AG04450 (cell line): ENCODE measurements at regions not wholly inside any gene's neighbourhood (a gene's known extent, or its start where the extent isn't known, plus 50 kb on each side); places are given as distances from the start of the nearest gene placed in this dataset.

Source experiments
- CTCF ChIA-PET: fragments of 300-600, 350-600 bp; formaldehyde crosslinking; extraction: SDS; loops from one replicate; lab custom pipeline; 2022; ENCODE audit warnings: antibody characterized with exemption, inconsistent platforms; lab: Charles Lee
- POLR2A ChIA-PET: fragments of 350-600 bp; formaldehyde crosslinking; extraction: SDS; loops from one replicate; lab custom pipeline; 2021; ENCODE audit warnings: antibody characterized with exemption, inconsistent platforms; lab: Yijun Ruan, JAX
- DNase-seq: peaks from one replicate; pipeline ENCODE4 v3.0.0-alpha.2; 2011; ENCODE audit warnings: low read depth, low spot score
- H3K27ac ChIP-seq: one replicate; pipeline ENCODE4 v1.5.1; 2012; ENCODE audit warnings: low read depth, low read length, control low read depth
- H3K27me3 ChIP-seq: one replicate; pipeline ENCODE4 v1.6.0; 2012; ENCODE audit warnings: low read length; ENCODE audit not compliant: control insufficient read depth, insufficient read depth
- H3K4me3 ChIP-seq: 2 replicates; pipeline ENCODE4 v1.5.1; 2011; ENCODE audit warnings: mild to moderate bottlenecking, low read depth, low read length, control low read depth
- H3K9me3 ChIP-seq: 2 replicates; pipeline ENCODE4 v1.5.1; 2012; ENCODE audit warnings: low read length; ENCODE audit not compliant: control insufficient read depth, insufficient read depth
- TF ChIP-seq, protein P1 (sequence below): IDR thresholded peaks from 2 replicates; pipeline ENCODE4 v1.5.1; 2011; ENCODE audit warnings: low read depth, low read length, control low read depth, inconsistent platforms

- H3K4me3 ChIP-seq: no peak overlapping the region
- H3K27ac ChIP-seq: no peak overlapping the region
- ChIA-PET POLR2A (no interaction called here), CTCF (interaction anchor here (0.6 kb wide), 1 partner anchor 473 kb away, joined by 3 read pairs; no protein-coding TSS in a partner anchor)
- DNase-seq: no peak
- TF ChIP-seq, protein P1, sequence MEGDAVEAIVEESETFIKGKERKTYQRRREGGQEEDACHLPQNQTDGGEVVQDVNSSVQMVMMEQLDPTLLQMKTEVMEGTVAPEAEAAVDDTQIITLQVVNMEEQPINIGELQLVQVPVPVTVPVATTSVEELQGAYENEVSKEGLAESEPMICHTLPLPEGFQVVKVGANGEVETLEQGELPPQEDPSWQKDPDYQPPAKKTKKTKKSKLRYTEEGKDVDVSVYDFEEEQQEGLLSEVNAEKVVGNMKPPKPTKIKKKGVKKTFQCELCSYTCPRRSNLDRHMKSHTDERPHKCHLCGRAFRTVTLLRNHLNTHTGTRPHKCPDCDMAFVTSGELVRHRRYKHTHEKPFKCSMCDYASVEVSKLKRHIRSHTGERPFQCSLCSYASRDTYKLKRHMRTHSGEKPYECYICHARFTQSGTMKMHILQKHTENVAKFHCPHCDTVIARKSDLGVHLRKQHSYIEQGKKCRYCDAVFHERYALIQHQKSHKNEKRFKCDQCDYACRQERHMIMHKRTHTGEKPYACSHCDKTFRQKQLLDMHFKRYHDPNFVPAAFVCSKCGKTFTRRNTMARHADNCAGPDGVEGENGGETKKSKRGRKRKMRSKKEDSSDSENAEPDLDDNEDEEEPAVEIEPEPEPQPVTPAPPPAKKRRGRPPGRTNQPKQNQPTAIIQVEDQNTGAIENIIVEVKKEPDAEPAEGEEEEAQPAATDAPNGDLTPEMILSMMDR: no peak
- H3K27me3 ChIP-seq: no peaks in the 10 kb centered on the region
- no peaks in the 10 kb centered on the region for H3K9me3 ChIP-seq
These were observed 394.5 kb downstream of the BCOR start for GRCh38 chrX:39703307-39703706.

DNA sequence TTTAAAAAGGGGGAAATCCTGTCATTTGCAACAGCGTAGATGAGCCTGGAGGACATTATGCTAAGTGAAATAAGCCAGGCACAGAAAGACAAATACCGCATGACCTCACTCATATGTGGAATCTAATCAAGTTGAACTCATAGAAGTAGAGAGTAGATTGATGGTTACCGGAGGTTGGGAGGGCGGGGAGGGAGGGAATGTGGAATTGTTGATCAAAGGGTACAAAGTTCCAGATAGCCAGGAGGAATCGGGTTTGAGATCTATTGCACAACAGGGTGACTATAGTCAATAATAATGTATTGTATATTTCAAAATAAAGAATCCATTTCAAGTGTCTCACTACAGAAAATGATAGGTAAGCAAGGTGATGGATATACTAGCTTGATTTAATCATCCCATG lies 393.2 kb downstream of the BCOR start:
- Histone ChIP-seq H3K27ac (no peak overlapping the region), H3K4me3 (no peak overlapping the region), H3K9me3 (no peaks in the 10 kb centered on the region), H3K27me3 (no peaks in the 10 kb centered on the region)
- DNase-seq: no peak
- ChIA-PET POLR2A (no interaction called here), CTCF (interaction anchor here (0.6 to 1.5 kb wide), 2 partner anchors 81 to 563 kb away, joined by 3 read pairs; no protein-coding TSS in a partner anchor)
- TF ChIP-seq, protein P1: no peak

- CTCF ChIA-PET: interaction anchor here (1.5 kb wide), 1 partner anchor 562 kb away, joined by 3 read pairs; no protein-coding TSS in a partner anchor
These were observed 392.5 kb downstream of the BCOR start for GRCh38 chrX:39705290-39705689.

GRCh38 chrX:39709364-39709763 lies 388.4 kb downstream of the BCOR start:
- TF ChIP-seq, protein P1: no peak
- ChIA-PET POLR2A (no interaction called here), CTCF (no interaction called here)
- Histone ChIP-seq H3K27ac (no peak overlapping the region), H3K4me3 (no peak overlapping the region), H3K27me3 (no peaks in the 10 kb centered on the region), H3K9me3 (no peaks in the 10 kb centered on the region)
- no peak for DNase-seq

More at GRCh38 chrX:39705290-39705689, 392.5 kb downstream of the BCOR start:
- H3K27ac ChIP-seq: no peak overlapping the region
- POLR2A ChIA-PET: no interaction called here
- H3K27me3 ChIP-seq: no peaks in the 10 kb centered on the region
- DNase-seq: peak; percentile 67
- TF ChIP-seq, protein P1: peak; percentile 61
- no peak overlapping the region for H3K4me3 ChIP-seq
- no peaks in the 10 kb centered on the region for H3K9me3 ChIP-seq

DNA sequence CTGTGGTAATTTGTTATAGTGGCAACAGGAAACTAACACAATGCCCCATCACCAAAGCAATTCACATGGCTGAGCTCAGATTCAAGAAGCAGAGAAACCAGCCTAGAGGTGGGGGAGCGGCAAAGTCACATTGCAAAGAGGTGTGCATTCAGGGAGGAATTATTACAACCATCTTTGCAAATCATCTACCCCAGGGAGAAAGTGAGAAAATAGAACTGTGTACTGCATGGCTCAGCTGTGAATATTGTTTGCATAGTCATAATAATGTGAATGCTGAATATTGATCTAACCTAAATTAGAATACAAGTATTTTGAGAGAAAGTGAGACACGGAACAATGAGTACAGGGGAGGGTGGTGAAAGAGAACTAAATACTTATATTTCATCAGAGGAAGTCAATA lies 387.9 kb downstream of the BCOR start:
- DNase-seq: no peak
- H3K4me3 ChIP-seq: no peak overlapping the region
- no peak overlapping the region for H3K27ac ChIP-seq
- ChIA-PET CTCF (interaction anchor here (0.6 kb wide), 1 partner anchor 10 kb away, joined by 3 read pairs; no protein-coding TSS in a partner anchor), POLR2A (no interaction called here)
- H3K27me3 ChIP-seq: no peaks in the 10 kb centered on the region
- no peaks in the 10 kb centered on the region for H3K9me3 ChIP-seq
- TF ChIP-seq, protein P1: no peak
